Calu3 (cell line): ENCODE measurements at regions not wholly inside any gene's neighbourhood (a gene's known extent, or its start where the extent isn't known, plus 50 kb on each side); places are given as distances from the start of the nearest gene placed in this dataset.

Experiments used
- BruUV-seq: library from RNA; stranded (reverse); fragments of 400-500 nt; replicated peaks from 2 replicates; lab custom pipeline; 2021; lab: Mats Ljungman, UMichigan
- CTCF ChIA-PET: fragments of 300-600 bp; sonication (Branson Sonifier 250); formaldehyde crosslinking; loops from one replicate; lab custom pipeline; 2022; ENCODE audit warnings: antibody characterized with exemption; lab: Charles Lee
- DNase-seq: peaks from one replicate; pipeline ENCODE4 v3.0.0; 2022
- H3K27ac Mint-ChIP-seq: one replicate; pipeline ENCODE4 v1.8.0; 2022; ENCODE audit warnings: mixed read lengths; ENCODE audit not compliant: unreplicated experiment
- H3K27me3 Mint-ChIP-seq: one replicate; pipeline ENCODE4 v1.8.0; 2022; ENCODE audit warnings: mixed read lengths; ENCODE audit not compliant: unreplicated experiment
- H3K36me3 Mint-ChIP-seq: one replicate; pipeline ENCODE4 v1.8.0; 2022; ENCODE audit warnings: mild to moderate bottlenecking, moderate library complexity, mixed read lengths; ENCODE audit not compliant: insufficient read depth, unreplicated experiment
- H3K4me1 Mint-ChIP-seq: one replicate; pipeline ENCODE4 v1.8.0; 2022; ENCODE audit warnings: mild to moderate bottlenecking, low read depth, mixed read lengths; ENCODE audit not compliant: unreplicated experiment
- H3K4me3 Mint-ChIP-seq: one replicate; pipeline ENCODE4 v1.8.0; 2022; ENCODE audit warnings: mild to moderate bottlenecking, low read depth, moderate library complexity, mixed read lengths; ENCODE audit not compliant: unreplicated experiment
- H3K9me3 Mint-ChIP-seq: one replicate; pipeline ENCODE4 v1.8.0; 2022; ENCODE audit warnings: low read depth, mixed read lengths; ENCODE audit not compliant: unreplicated experiment
- CTCF ChIP-seq: fragments of 200-600 bp; IDR thresholded peaks from one replicate; pipeline ENCODE4 v1.8.0; 2022; ENCODE audit warnings: antibody characterized with exemption; ENCODE audit not compliant: unreplicated experiment
- intact Hi-C: fragments of 100-400 bp; cut with micrococcal nuclease; formaldehyde crosslinking; loops from one replicate; pipeline ENCODE4 v1.10.0; 2022; ENCODE audit not compliant: unreplicated experiment

- CTCF ChIA-PET, result interaction anchor here (0.7 to 2.5 kb wide), 9 partner anchors 22 to 175 kb away, joined by 3 to 13 read pairs (median 4); partner anchors contain the start of gene SPATA13
- H3K4me1 Mint-ChIP-seq, result peaks cover 30% of the 10 kb centered on the region
Observed at GRCh38 chr13:24053519-24054251, 106.8 kb upstream of the SPATA13 start.

GRCh38 chr13:24056616-24057137 is 103.8 kb upstream of the SPATA13 start:
- CTCF ChIA-PET, result no interaction called here
- no TSS peak for BruUV-seq
- intact Hi-C loops, result no loop called here

More at GRCh38 chr13:24053519-24054251, 106.8 kb upstream of the SPATA13 start:
- DNase-seq, result peak; percentile 73
- Mint-ChIP-seq H3K4me3 (no peak overlapping the region), H3K36me3 (no peaks in the 10 kb centered on the region), H3K27me3 (no peaks in the 10 kb centered on the region), H3K9me3 (no peaks in the 10 kb centered on the region), H3K27ac (peak overlapping the region; percentile 52)
- TF ChIP-seq CTCF, result peak; percentile 57
- BruUV-seq, result no TSS peak
- intact Hi-C loops, result loop anchor here (1.0 to 2.0 kb wide), 5 partner anchors 33 to 167 kb away; partner anchors contain the start of gene SPATA13

GRCh38 chr13:24060993-24061392 is 99.5 kb upstream of the SPATA13 start:
- TF ChIP-seq CTCF, result no peak
- no peak overlapping the region for H3K4me3 Mint-ChIP-seq
- intact Hi-C loops, result no loop called here
- CTCF ChIA-PET, result interaction anchor here (1.6 kb wide), 1 partner anchor 10 kb away, joined by 4 read pairs; no protein-coding TSS in a partner anchor
- H3K36me3 Mint-ChIP-seq, result no peaks in the 10 kb centered on the region
- no TSS peak for BruUV-seq
- no peak overlapping the region for H3K27ac Mint-ChIP-seq
- no peaks in the 10 kb centered on the region for H3K4me1 Mint-ChIP-seq
- H3K27me3 Mint-ChIP-seq, result no peaks in the 10 kb centered on the region
- H3K9me3 Mint-ChIP-seq, result no peaks in the 10 kb centered on the region
- DNase-seq, result no peak

More at GRCh38 chr13:24056616-24057137, 103.8 kb upstream of the SPATA13 start:
- TF ChIP-seq CTCF, result no peak
- no peaks in the 10 kb centered on the region for H3K9me3 Mint-ChIP-seq
- no peak overlapping the region for H3K27ac Mint-ChIP-seq
- H3K4me3 Mint-ChIP-seq, result no peak overlapping the region
- peaks cover 15% of the 10 kb centered on the region for H3K4me1 Mint-ChIP-seq
- no peak for DNase-seq
- H3K27me3 Mint-ChIP-seq, result no peaks in the 10 kb centered on the region
- no peaks in the 10 kb centered on the region for H3K36me3 Mint-ChIP-seq

GRCh38 chr13:24063281-24063877 is 97.1 kb upstream of the SPATA13 start:
- Mint-ChIP-seq H3K27me3 (no peaks in the 10 kb centered on the region), H3K27ac (no peak overlapping the region), H3K9me3 (no peaks in the 10 kb centered on the region), H3K4me1 (no peaks in the 10 kb centered on the region), H3K36me3 (no peaks in the 10 kb centered on the region), H3K4me3 (no peak overlapping the region)
- TF ChIP-seq CTCF, result no peak
- DNase-seq, result no peak
- intact Hi-C loops, result no loop called here
- CTCF ChIA-PET, result no interaction called here
- no TSS peak for BruUV-seq
